Heart left ventricle (tissue), 16 donors: ENCODE measurements at regions not wholly inside any gene's neighbourhood (a gene's known extent, or its start where the extent isn't known, plus 50 kb on each side); places are given as distances from the start of the nearest gene placed in this dataset.

Source experiments
- ATAC-seq, 4 donors: fragments of 200-7000 bp; cut with Tn5 transposase; one replicate each; pipeline ENCODE4 v1.9.1; 2020 to 2022; ENCODE audit warnings: moderate library complexity in 4 of 4, mild to moderate bottlenecking in 3 of 4, moderate number of reproducible peaks in 1 of 4
- DNase-seq, 5 donors: peaks; one replicate each; pipeline ENCODE4 v3.0.0-alpha.2; 2020
- H3K27ac ChIP-seq, 12 donors: fragments of 200-600 bp; sonication (generic) in 4 of 12; one replicate each; pipeline versions ENCODE4 v1.5.0 to v1.8.0; 2016 to 2022; ENCODE audit warnings: mild to moderate bottlenecking in 2 of 12
- H3K27me3 ChIP-seq, 9 donors: fragments of 200-600 bp; sonication (generic) in 2 of 9; one replicate each; pipeline versions ENCODE4 v1.5.1 to v1.8.0; 2016 to 2022; ENCODE audit warnings: mild to moderate bottlenecking in 3 of 9
- H3K36me3 ChIP-seq, 9 donors: fragments of 200-600 bp; sonication (generic) in 2 of 9; one replicate each; pipeline versions ENCODE4 v1.5.0 to v1.8.0; 2018 to 2022; ENCODE audit warnings: mild to moderate bottlenecking in 2 of 9
- H3K4me1 ChIP-seq, 12 donors: fragments of 200-600 bp; sonication (generic) in 4 of 12; one replicate each; pipeline versions ENCODE4 v1.5.0 to v1.8.0; 2016 to 2022; ENCODE audit warnings: mild to moderate bottlenecking in 3 of 12
- H3K4me3 ChIP-seq, 12 donors: fragments of 200-600 bp; sonication (generic) in 4 of 12; one replicate each; pipeline versions ENCODE4 v1.5.0 to v1.8.0; 2017 to 2022; ENCODE audit warnings: mild to moderate bottlenecking in 9 of 12, moderate library complexity in 4 of 12
- H3K9me3 ChIP-seq, 12 donors: fragments of 200-600 bp; sonication (generic) in 4 of 12; one replicate each; pipeline versions ENCODE4 v1.5.0 to v1.8.0; 2016 to 2022; ENCODE audit warnings: mild to moderate bottlenecking in 1 of 12
- POLR2A ChIP-seq, 2 donors: fragments of 450-650 bp; IDR thresholded peaks; one replicate each; pipeline ENCODE4 v1.6.1; 2017; ENCODE audit warnings: antibody characterized with exemption in 2 of 2, mild to moderate bottlenecking in 2 of 2, moderate library complexity in 2 of 2
- WGBS, 4 donors: extraction: QIAGEN DNeasy Blood & Tissue Kit in 2 of 4; methylation state at CpG; one replicate each; pipeline versions ENCODE4 v1.1.5 to v1.1.7; 2013 to 2018; 5-methylcytosine and 5-hydroxymethylcytosine counted together
- intact Hi-C, 10 donors: fragments of 100-400 bp; cut with DNase I; formaldehyde crosslinking; loops; one replicate each; pipeline versions ENCODE4 v1.11.1 to v1.14.2; 2022
- TF ChIP-seq, protein P1 (sequence below), 12 donors: fragments of 200-600 bp; sonication (generic) in 4 of 12; IDR thresholded peaks; one replicate each; pipeline versions ENCODE4 v1.5.0 to v1.8.0; 2018 to 2022; ENCODE audit warnings: antibody characterized with exemption in 12 of 12, mild to moderate bottlenecking in 5 of 12
- donor health status: ischemic (EF 13 %, LVEDD 7.1; RV severe dilation, severe dysfunction).
- donor health status: healthy with polysubstance abuse.
- donor health status: DM: no; HTN: yes; CAD: no.
- donor health status: DM: no; HTN: no; CAD: no.
- donor health status: ischemic (EF 25% LVEDD 6.9; RV normal size, moderate dysfunction).
- donor health status: ischemic (EF 25% LVEDD 5.7; RV mildly dilated, moderate dysfunction).
- donor health status: healthy.
- donor health status: DM: yes; HTN: yes; CAD: no.
- donor health status: ischemic (EF 35%, LVEDD 5.7; RV mildly dilated, moderate dysfunction).
- donor health status: nonischemic (EF 11% LVEDD 7.7; RV severe dilation, severe dysfunction).
- donor health status: DM: yes; HTN: yes; CAD: no.
- donor health status: PGD.
- donor health status: ischemic (EF 29% LVEDD 5.4; RV normal size, mild dysfunction).
- donor health status: nonischemic (EF 23%, LVEDD 6.1; RV moderate dilation, normal function).

DNA sequence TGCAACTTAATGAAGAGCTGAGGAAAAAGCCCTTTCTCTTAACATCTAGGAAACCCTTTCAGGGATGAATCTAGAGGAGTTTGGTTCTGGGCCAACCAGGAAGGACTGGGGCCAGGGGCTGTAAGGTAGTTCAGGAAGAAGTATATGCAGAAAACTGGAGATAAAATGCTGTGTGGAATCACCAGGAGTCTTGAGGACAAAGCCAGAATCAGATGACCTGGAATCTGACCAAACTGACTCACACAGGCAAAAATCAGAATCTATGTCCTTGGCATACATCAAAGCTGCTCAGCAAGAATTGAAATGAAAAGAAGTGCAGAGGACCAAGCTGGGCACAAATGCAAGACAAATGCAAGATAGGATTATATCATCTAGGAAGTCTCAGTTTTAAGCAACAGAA is 59.4 kb upstream of the ATP2C1 start:
- intact Hi-C loops, result no loop called here
- H3K27ac ChIP-seq, result peak overlapping the region in 1 of 12 donors; percentile 66
- H3K27me3 ChIP-seq, result no peaks in the 10 kb centered on the region
- H3K9me3 ChIP-seq, result no peaks in the 10 kb centered on the region
- no peak overlapping the region for H3K4me3 ChIP-seq
- no peak for TF ChIP-seq POLR2A (IDR thresholded peaks at IDR 0.05)
- TF ChIP-seq, protein P1, sequence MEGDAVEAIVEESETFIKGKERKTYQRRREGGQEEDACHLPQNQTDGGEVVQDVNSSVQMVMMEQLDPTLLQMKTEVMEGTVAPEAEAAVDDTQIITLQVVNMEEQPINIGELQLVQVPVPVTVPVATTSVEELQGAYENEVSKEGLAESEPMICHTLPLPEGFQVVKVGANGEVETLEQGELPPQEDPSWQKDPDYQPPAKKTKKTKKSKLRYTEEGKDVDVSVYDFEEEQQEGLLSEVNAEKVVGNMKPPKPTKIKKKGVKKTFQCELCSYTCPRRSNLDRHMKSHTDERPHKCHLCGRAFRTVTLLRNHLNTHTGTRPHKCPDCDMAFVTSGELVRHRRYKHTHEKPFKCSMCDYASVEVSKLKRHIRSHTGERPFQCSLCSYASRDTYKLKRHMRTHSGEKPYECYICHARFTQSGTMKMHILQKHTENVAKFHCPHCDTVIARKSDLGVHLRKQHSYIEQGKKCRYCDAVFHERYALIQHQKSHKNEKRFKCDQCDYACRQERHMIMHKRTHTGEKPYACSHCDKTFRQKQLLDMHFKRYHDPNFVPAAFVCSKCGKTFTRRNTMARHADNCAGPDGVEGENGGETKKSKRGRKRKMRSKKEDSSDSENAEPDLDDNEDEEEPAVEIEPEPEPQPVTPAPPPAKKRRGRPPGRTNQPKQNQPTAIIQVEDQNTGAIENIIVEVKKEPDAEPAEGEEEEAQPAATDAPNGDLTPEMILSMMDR (IDR thresholded peaks at IDR 0.05), result no peak
- peaks cover 0 to 18% (median 5%) of the 10 kb centered on the region in 12 donors for H3K4me1 ChIP-seq
- ATAC-seq (peak in 1 of 4 donors; percentile 25), DNase-seq (no peak)
- no peaks in the 10 kb centered on the region for H3K36me3 ChIP-seq

DNA sequence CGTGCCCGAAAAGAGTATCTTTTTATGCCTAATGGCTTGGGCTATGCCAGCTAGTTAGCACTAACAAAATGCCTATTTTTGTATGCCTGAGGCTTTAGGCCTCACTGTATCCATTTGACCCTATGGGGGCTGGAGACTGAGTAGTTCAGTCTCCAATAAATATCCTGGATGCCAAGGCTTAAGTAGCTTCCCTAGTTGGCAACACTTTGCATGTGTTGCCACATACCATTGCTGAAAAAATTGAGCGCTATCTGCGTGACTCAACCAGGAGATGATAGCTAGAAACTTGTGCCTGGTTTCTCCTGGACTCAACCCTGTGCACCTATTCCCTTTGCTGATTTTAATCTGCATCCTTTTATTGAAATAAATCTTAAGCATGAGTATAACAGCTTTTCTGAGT is 58.4 kb upstream of the ATP2C1 start:
- peak; percentile 50 to 87 (median 78) for ATAC-seq
- 46 to 87% (median 67%) methylated on average over 4 of the region's 4 CpGs for WGBS, 4 donors
- intact Hi-C loops, result loop anchor here in 1 of 10 donors (5.0 kb wide), 1 partner anchor 73 kb away; no protein-coding TSS in a partner anchor

DNA sequence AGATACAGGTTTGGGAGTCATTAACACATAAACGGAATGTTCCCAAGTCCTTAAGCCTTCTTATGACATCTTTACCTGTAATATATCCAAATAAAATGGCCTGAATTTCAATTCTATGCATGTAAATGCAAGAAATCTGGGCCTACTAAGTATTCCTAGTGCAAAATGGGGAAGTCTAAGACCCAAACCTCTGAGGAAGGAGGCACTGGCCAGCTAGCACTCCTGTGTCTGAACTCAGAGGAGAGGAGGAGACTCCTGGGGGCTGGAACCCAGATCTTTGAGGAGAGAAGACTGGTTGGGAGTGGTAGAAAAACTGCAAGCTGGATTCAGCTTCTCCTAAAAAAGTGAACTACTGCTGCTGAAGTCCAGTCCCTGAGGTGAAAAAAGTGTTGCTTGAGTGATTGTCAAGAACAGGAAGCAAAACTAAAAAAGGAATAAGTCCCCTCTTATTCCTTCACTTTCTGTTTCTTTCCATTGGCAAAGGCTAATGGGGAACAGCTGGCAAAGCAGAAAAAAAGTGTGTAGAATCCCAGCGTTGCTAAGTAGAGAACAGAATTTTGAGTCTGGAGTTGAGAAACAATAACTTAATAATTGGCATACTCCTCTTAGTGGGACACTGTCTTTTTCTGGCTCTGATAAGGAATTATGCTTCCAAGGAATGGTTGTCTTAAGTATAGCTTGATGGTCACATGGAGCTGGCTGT is 54.8 kb upstream of the ATP2C1 start:
- TF ChIP-seq POLR2A (IDR thresholded peaks at IDR 0.05), result no peak
- TF ChIP-seq, protein P1 (IDR thresholded peaks at IDR 0.05), result no peak
- Histone ChIP-seq H3K4me3 (peak overlapping the region in 1 of 12 donors; percentile 1), H3K27ac (peak overlapping the region in 7 of 12 donors; percentile 2 to 86 (median 31)), H3K4me1 (peaks cover 0 to 45% (median 12%) of the 10 kb centered on the region in 12 donors), H3K36me3 (no peaks in the 10 kb centered on the region), H3K27me3 (no peaks in the 10 kb centered on the region), H3K9me3 (no peaks in the 10 kb centered on the region)
- ATAC-seq (no peak), DNase-seq (no peak)
- 61 to 73% (median 68%) methylated on average over 2 of the region's 2 CpGs for WGBS, 4 donors
- intact Hi-C loops, result loop anchor here in 1 of 10 donors (5.0 kb wide), 1 partner anchor 77 kb away; no protein-coding TSS in a partner anchor

More for the DNA sequence above, 58.4 kb upstream of the ATP2C1 start:
- Histone ChIP-seq H3K9me3 (no peaks in the 10 kb centered on the region), H3K4me3 (no peak overlapping the region), H3K27me3 (no peaks in the 10 kb centered on the region), H3K36me3 (no peaks in the 10 kb centered on the region), H3K27ac (peak overlapping the region in 10 of 12 donors; percentile 2 to 70 (median 54)), H3K4me1 (peaks cover 0 to 28% (median 12%) of the 10 kb centered on the region in 12 donors)
- no peak for DNase-seq
- no peak for TF ChIP-seq POLR2A (IDR thresholded peaks at IDR 0.05)
- TF ChIP-seq, protein P1 (IDR thresholded peaks at IDR 0.05), result no peak

DNA sequence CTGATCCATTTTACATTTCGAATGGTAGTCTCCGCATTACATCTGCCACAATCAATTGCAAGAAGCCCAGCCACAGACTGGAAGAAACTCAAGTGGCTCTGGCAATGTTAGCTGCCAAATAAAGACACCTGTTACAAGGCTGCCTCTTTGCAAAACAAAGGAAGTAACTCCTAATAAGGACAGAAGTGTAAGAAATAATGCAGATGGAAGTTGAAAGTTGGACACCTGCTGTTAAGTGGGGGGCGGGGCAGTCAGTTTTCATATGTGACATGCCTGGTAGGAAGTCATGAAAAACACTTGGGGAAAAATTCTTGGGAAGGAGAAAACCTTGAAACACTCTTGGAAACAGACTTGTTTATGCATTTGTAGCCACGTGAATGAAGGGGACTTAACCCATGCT is 54.1 kb upstream of the ATP2C1 start:
- Histone ChIP-seq H3K4me1 (peaks cover 0 to 41% (median 12%) of the 10 kb centered on the region in 12 donors), H3K36me3 (no peaks in the 10 kb centered on the region), H3K4me3 (no peak overlapping the region), H3K9me3 (no peaks in the 10 kb centered on the region), H3K27ac (peak overlapping the region in 6 of 12 donors; percentile 16 to 86 (median 39)), H3K27me3 (no peaks in the 10 kb centered on the region)
- intact Hi-C loops, result loop anchor here in 1 of 10 donors (5.0 kb wide), 1 partner anchor 78 kb away; no protein-coding TSS in a partner anchor
- 30 to 43% (median 33%) methylated on average over 4 of the region's 4 CpGs for WGBS, 4 donors
- TF ChIP-seq POLR2A (IDR thresholded peaks at IDR 0.05), result no peak
- TF ChIP-seq, protein P1 (IDR thresholded peaks at IDR 0.05), result no peak
- peak in 1 of 5 donors; percentile 23 for DNase-seq
- no peak for ATAC-seq
